K562 (cell line): ENCODE measurements at regions not wholly inside any gene's neighbourhood (a gene's known extent, or its start where the extent isn't known, plus 50 kb on each side); places are given as distances from the start of the nearest gene placed in this dataset.
A peak's percentile ranks its signal among the peaks of the same experiment; 100 is the strongest.

ENCODE experiments used
- ATAC-seq: fragments of 200-7000 bp; cut with Tn5 transposase; 3 replicates; pipeline ENCODE4 v1.9.1; 2020; ENCODE audit warnings: moderate library complexity
- BruUV-seq: library from RNA; stranded (reverse); fragments of 400-500 nt; replicated peaks from 2 replicates; lab custom pipeline; 2021; lab: Mats Ljungman, UMichigan
- CTCF ChIA-PET: fragments of 300-600 bp; formaldehyde crosslinking; extraction: SDS; loops from one replicate; lab custom pipeline; 2021; ENCODE audit warnings: low intra/inter-chr PET ratio; lab: Yijun Ruan, JAX
- POLR2A ChIA-PET: fragments of 300-600, 350-650 bp; sonication (Branson Sonifier 250); formaldehyde crosslinking; extraction: SDS; loops from one replicate; lab custom pipeline; 2021; ENCODE audit warnings: antibody characterized with exemption, inconsistent platforms; lab: Yijun Ruan, JAX
- DNase-seq, 4 experiments: peaks; one replicate each; pipeline versions ENCODE4 v3.0.0 to v3.0.0-alpha.2; 2011 to 2018; ENCODE audit warnings: low spot score in 3 of 4, mixed read lengths in 3 of 4; ENCODE audit errors: extremely low read depth in 1 of 4
- FAIRE-seq: peaks from 2 replicates; lab custom pipeline; 2011; peaks lifted over from hg19 to GRCh38; lab: Jason Lieb, UNC
- H2AFZ ChIP-seq: 2 replicates; pipeline ENCODE4 v1.6.0; 2011; ENCODE audit warnings: low read depth, low read length, control low read depth, inconsistent platforms
- H3K27ac ChIP-seq: fragments of 200-600 bp; 3 replicates; pipeline ENCODE4 v1.8.0; 2011; ENCODE audit warnings: low read depth, mild to moderate bottlenecking, control low read depth, inconsistent platforms, low read length, moderate library complexity, mixed read lengths; ENCODE audit errors: extremely low read depth
- H3K27me3 ChIP-seq, 2 experiments: fragments of 300-600 bp in 1 of 2; 2 replicates in 1 of 2; 3 replicates in 1 of 2; pipeline versions ENCODE4 v1.6.0 to v1.8.0; 2011; ENCODE audit warnings: inconsistent platforms in 2 of 2, low read length in 2 of 2, mild to moderate bottlenecking in 1 of 2, mixed read lengths in 1 of 2, moderate library complexity in 1 of 2; ENCODE audit not compliant: control insufficient read depth in 2 of 2, insufficient read depth in 2 of 2
- H3K36me3 ChIP-seq: fragments of 300-600 bp; 3 replicates; pipeline ENCODE4 v1.8.0; 2011; ENCODE audit warnings: mild to moderate bottlenecking, low read length, inconsistent platforms; ENCODE audit not compliant: control insufficient read depth, insufficient read depth
- H3K4me1 ChIP-seq, 2 experiments: fragments of 200-600 bp in 1 of 2; replicated peaks in 1 of 2; 2 replicates in 1 of 2; 3 replicates in 1 of 2; pipeline versions ENCODE4 v1.5.1 to v1.8.0; 2011; ENCODE audit warnings: inconsistent platforms in 2 of 2, low read length in 2 of 2, mild to moderate bottlenecking in 1 of 2, mixed read lengths in 1 of 2, moderate library complexity in 1 of 2; ENCODE audit not compliant: control insufficient read depth in 2 of 2, insufficient read depth in 2 of 2
- H3K4me2 ChIP-seq: 2 replicates; pipeline ENCODE4 v1.6.1; 2011; ENCODE audit warnings: low read length, control low read depth, inconsistent platforms, mixed read lengths; ENCODE audit not compliant: insufficient read depth
- H3K4me3 ChIP-seq: fragments of 200-600 bp; sonication (generic), shearing (Covaris generic); 2 replicates; pipeline ENCODE4 v1.5.1; 2016; ENCODE audit warnings: control low read depth, inconsistent platforms
- H3K79me2 ChIP-seq: fragments of 200-600 bp; 3 replicates; pipeline ENCODE4 v1.8.0; 2011; ENCODE audit warnings: low read length, inconsistent platforms; ENCODE audit not compliant: control insufficient read depth, insufficient read depth
- H3K9ac ChIP-seq, 2 experiments: 2 replicates each; pipeline versions ENCODE4 v1.6.0 to v1.6.1; 2011; ENCODE audit warnings: low read depth in 2 of 2, low read length in 2 of 2, control low read depth in 1 of 2, inconsistent platforms in 1 of 2, mild to moderate bottlenecking in 1 of 2, mixed read lengths in 1 of 2; ENCODE audit not compliant: insufficient read depth in 1 of 2
- H3K9me1 ChIP-seq: one replicate; pipeline ENCODE4 v1.6.0; 2011; ENCODE audit warnings: inconsistent platforms, mild to moderate bottlenecking, low read length, moderate library complexity; ENCODE audit not compliant: control insufficient read depth, insufficient read depth
- H3K9me3 ChIP-seq: replicated peaks from 2 replicates; pipeline ENCODE4 v1.5.1; 2011; ENCODE audit warnings: low read depth, low read length, inconsistent platforms; ENCODE audit not compliant: control insufficient read depth, insufficient read depth
- H4K20me1 ChIP-seq: replicated peaks from 2 replicates; pipeline ENCODE4 v1.6.1; 2011; ENCODE audit warnings: low read length, inconsistent platforms, mixed read lengths; ENCODE audit not compliant: control insufficient read depth, insufficient read depth
- CCNT2 ChIP-seq: IDR thresholded peaks from 2 replicates; pipeline ENCODE4 v1.6.1; 2011; ENCODE audit warnings: borderline replicate concordance, low read depth, mild to moderate bottlenecking, moderate library complexity, mixed read lengths, low read length; ENCODE audit not compliant: insufficient read length; ENCODE audit errors: extremely low read depth
- CTBP1 ChIP-seq: fragments of 450-650 bp; IDR thresholded peaks from 2 replicates; pipeline ENCODE4 v1.6.1; 2016; ENCODE audit warnings: borderline replicate concordance
- ELF4 ChIP-seq: fragments of 450-650 bp; formaldehyde crosslinking; IDR thresholded peaks from 2 replicates; pipeline ENCODE4 v1.4.0; 2022; ENCODE audit warnings: missing genetic modification characterization
- KHSRP ChIP-seq: fragments of 450-650 bp; IDR thresholded peaks from 2 replicates; pipeline ENCODE4 v1.6.1; 2017
- NFATC3 ChIP-seq: fragments of 450-650 bp; IDR thresholded peaks from 2 replicates; pipeline ENCODE4 v1.6.1; 2017; ENCODE audit warnings: mild to moderate bottlenecking
- RERE ChIP-seq: sonication (generic); formaldehyde crosslinking; IDR thresholded peaks from 2 replicates; pipeline ENCODE4 v1.8.0; 2023; ENCODE audit warnings: missing genetic modification reagents, mild to moderate bottlenecking, borderline replicate concordance
- SPI1 ChIP-seq: IDR thresholded peaks from 2 replicates; pipeline ENCODE4 v1.6.1; 2011; ENCODE audit warnings: low read depth, low read length, control low read depth, borderline replicate concordance
- TGIF2 ChIP-seq: sonication (generic); formaldehyde crosslinking; IDR thresholded peaks from 2 replicates; pipeline ENCODE4 v1.8.1; 2022; ENCODE audit warnings: mild to moderate bottlenecking, missing genetic modification reagents, moderate library complexity
- ZNF311 ChIP-seq: fragments of 250-450 bp; sonication (Bioruptor Pico); IDR thresholded peaks from 2 replicates; pipeline ENCODE4 v1.4.0; 2020; ENCODE audit warnings: mild to moderate bottlenecking, moderate library complexity
- ZNF583 ChIP-seq: fragments of 250-450 bp; sonication (Bioruptor Pico); IDR thresholded peaks from 2 replicates; pipeline ENCODE4 v1.4.0; 2020
- WGBS: fragments of 100-300 bp; shearing (Covaris generic); methylation state at CpG from one replicate; pipeline ENCODE4 v1.1.6; 2016; ENCODE audit warnings: low coverage, mixed read lengths; ENCODE audit not compliant: insufficient coverage; ENCODE audit errors: missing lambda C conversion rate; 5-methylcytosine and 5-hydroxymethylcytosine counted together
- in situ Hi-C: fragments of 300-500 bp; cut with MboI; formaldehyde crosslinking; loops from 4 replicates; pipeline ENCODE4 v1.15.0; 2018; ENCODE audit warnings: inconsistent platforms, mixed read lengths
- intact Hi-C: fragments of 100-400 bp; cut with micrococcal nuclease; formaldehyde crosslinking; loops from 2 replicates; pipeline ENCODE4 v1.14.2; 2022

GRCh38 chr19:8902520-8902919 lies 70.3 kb downstream of the MBD3L1 start:
- Histone ChIP-seq H3K4me3 (no peak overlapping the region), H4K20me1 (no peaks in the 10 kb centered on the region), H3K36me3 (no peaks in the 10 kb centered on the region), H2AFZ (no peak overlapping the region), H3K4me1 (no peaks in the 10 kb centered on the region), H3K79me2 (no peaks in the 10 kb centered on the region; the same call in 2 of the 3 replicates), H3K27me3 (no peaks in the 10 kb centered on the region), H3K27ac (no peak overlapping the region), H3K4me2 (no peak overlapping the region), H3K9me1 (no peaks in the 10 kb centered on the region), H3K9me3 (no peaks in the 10 kb centered on the region), H3K9ac (no peak overlapping the region)
- peak; percentile 20; the same call in 1 of the 2 replicates for TF ChIP-seq CTBP1
- no peak for TF ChIP-seq ZNF583 (CRISPR knock-in tag)
- ChIA-PET CTCF (no interaction called here), POLR2A (no interaction called here)
- intact Hi-C loops = no loop called here
- BruUV-seq = no TSS peak
- peak; percentile 32 for FAIRE-seq
- 3% methylated on average over 8 of the region's 8 CpGs for WGBS
- no peak for ATAC-seq
- DNase-seq = no peak
- in situ Hi-C loops = no loop called here

GRCh38 chr19:8904597-8904996 lies 72.4 kb downstream of the MBD3L1 start:
- H3K4me3 ChIP-seq = no peak overlapping the region
- no peaks in the 10 kb centered on the region; the same call in 2 of the 3 replicates for H3K79me2 ChIP-seq
- H3K9me3 ChIP-seq = no peaks in the 10 kb centered on the region
- H3K4me2 ChIP-seq = no peak overlapping the region
- no peaks in the 10 kb centered on the region for H3K36me3 ChIP-seq
- 0% methylated on average over 1 of the region's 1 CpG for WGBS
- TF ChIP-seq RERE (CRISPR knock-in tag) (no peak), KHSRP (no peak), ELF4 (CRISPR knock-in tag) (no peak), SPI1 (no peak), NFATC3 (no peak), TGIF2 (CRISPR knock-in tag) (no peak), CCNT2 (no peak), ZNF311 (CRISPR knock-in tag) (no peak)
- no peaks in the 10 kb centered on the region for H3K4me1 ChIP-seq
- POLR2A ChIA-PET = no interaction called here
- no TSS peak for BruUV-seq
- in situ Hi-C loops (no loop called here), intact Hi-C loops (no loop called here)
- no peaks in the 10 kb centered on the region for H3K9me1 ChIP-seq
- H3K27me3 ChIP-seq = no peaks in the 10 kb centered on the region
- no peak overlapping the region for H3K27ac ChIP-seq
- no peak for ATAC-seq
- DNase-seq = no peak
- H4K20me1 ChIP-seq = no peaks in the 10 kb centered on the region
- CTCF ChIA-PET = no interaction called here
- no peak overlapping the region for H3K9ac ChIP-seq
- no peak overlapping the region for H2AFZ ChIP-seq
- no peak for FAIRE-seq
